K562 (cell line): ENCODE measurements at regions not wholly inside any gene's neighbourhood (a gene's known extent, or its start where the extent isn't known, plus 50 kb on each side); places are given as distances from the start of the nearest gene placed in this dataset.
A peak's percentile ranks its signal among the peaks of the same experiment; 100 is the strongest.

Source experiments
- ATAC-seq: fragments of 200-7000 bp; cut with Tn5 transposase; 3 replicates; pipeline ENCODE4 v1.9.1; 2020; ENCODE audit warnings: moderate library complexity
- BruUV-seq: library from RNA; stranded (reverse); fragments of 400-500 nt; replicated peaks from 2 replicates; lab custom pipeline; 2021; lab: Mats Ljungman, UMichigan
- CTCF ChIA-PET: fragments of 300-600 bp; formaldehyde crosslinking; extraction: SDS; loops from one replicate; lab custom pipeline; 2021; ENCODE audit warnings: low intra/inter-chr PET ratio; lab: Yijun Ruan, JAX
- POLR2A ChIA-PET: fragments of 300-600, 350-650 bp; sonication (Branson Sonifier 250); formaldehyde crosslinking; extraction: SDS; loops from one replicate; lab custom pipeline; 2021; ENCODE audit warnings: antibody characterized with exemption, inconsistent platforms; lab: Yijun Ruan, JAX
- DNase-seq, 4 experiments: peaks; one replicate each; pipeline versions ENCODE4 v3.0.0 to v3.0.0-alpha.2; 2011 to 2018; ENCODE audit warnings: low spot score in 3 of 4, mixed read lengths in 3 of 4; ENCODE audit errors: extremely low read depth in 1 of 4
- FAIRE-seq: peaks from 2 replicates; lab custom pipeline; 2011; peaks lifted over from hg19 to GRCh38; lab: Jason Lieb, UNC
- H2AFZ ChIP-seq: 2 replicates; pipeline ENCODE4 v1.6.0; 2011; ENCODE audit warnings: low read depth, low read length, control low read depth, inconsistent platforms
- H3K27ac ChIP-seq: fragments of 200-600 bp; 3 replicates; pipeline ENCODE4 v1.8.0; 2011; ENCODE audit warnings: low read depth, mild to moderate bottlenecking, control low read depth, inconsistent platforms, low read length, moderate library complexity, mixed read lengths; ENCODE audit errors: extremely low read depth
- H3K27me3 ChIP-seq, 2 experiments: fragments of 300-600 bp in 1 of 2; 2 replicates in 1 of 2; 3 replicates in 1 of 2; pipeline versions ENCODE4 v1.6.0 to v1.8.0; 2011; ENCODE audit warnings: inconsistent platforms in 2 of 2, low read length in 2 of 2, mild to moderate bottlenecking in 1 of 2, mixed read lengths in 1 of 2, moderate library complexity in 1 of 2; ENCODE audit not compliant: control insufficient read depth in 2 of 2, insufficient read depth in 2 of 2
- H3K36me3 ChIP-seq: fragments of 300-600 bp; 3 replicates; pipeline ENCODE4 v1.8.0; 2011; ENCODE audit warnings: mild to moderate bottlenecking, low read length, inconsistent platforms; ENCODE audit not compliant: control insufficient read depth, insufficient read depth
- H3K4me1 ChIP-seq, 2 experiments: fragments of 200-600 bp in 1 of 2; replicated peaks in 1 of 2; 2 replicates in 1 of 2; 3 replicates in 1 of 2; pipeline versions ENCODE4 v1.5.1 to v1.8.0; 2011; ENCODE audit warnings: inconsistent platforms in 2 of 2, low read length in 2 of 2, mild to moderate bottlenecking in 1 of 2, mixed read lengths in 1 of 2, moderate library complexity in 1 of 2; ENCODE audit not compliant: control insufficient read depth in 2 of 2, insufficient read depth in 2 of 2
- H3K4me2 ChIP-seq: 2 replicates; pipeline ENCODE4 v1.6.1; 2011; ENCODE audit warnings: low read length, control low read depth, inconsistent platforms, mixed read lengths; ENCODE audit not compliant: insufficient read depth
- H3K4me3 ChIP-seq: fragments of 200-600 bp; sonication (generic), shearing (Covaris generic); 2 replicates; pipeline ENCODE4 v1.5.1; 2016; ENCODE audit warnings: control low read depth, inconsistent platforms
- H3K79me2 ChIP-seq: fragments of 200-600 bp; 3 replicates; pipeline ENCODE4 v1.8.0; 2011; ENCODE audit warnings: low read length, inconsistent platforms; ENCODE audit not compliant: control insufficient read depth, insufficient read depth
- H3K9ac ChIP-seq, 2 experiments: 2 replicates each; pipeline versions ENCODE4 v1.6.0 to v1.6.1; 2011; ENCODE audit warnings: low read depth in 2 of 2, low read length in 2 of 2, control low read depth in 1 of 2, inconsistent platforms in 1 of 2, mild to moderate bottlenecking in 1 of 2, mixed read lengths in 1 of 2; ENCODE audit not compliant: insufficient read depth in 1 of 2
- H3K9me1 ChIP-seq: one replicate; pipeline ENCODE4 v1.6.0; 2011; ENCODE audit warnings: inconsistent platforms, mild to moderate bottlenecking, low read length, moderate library complexity; ENCODE audit not compliant: control insufficient read depth, insufficient read depth
- H3K9me3 ChIP-seq: replicated peaks from 2 replicates; pipeline ENCODE4 v1.5.1; 2011; ENCODE audit warnings: low read depth, low read length, inconsistent platforms; ENCODE audit not compliant: control insufficient read depth, insufficient read depth
- H4K20me1 ChIP-seq: replicated peaks from 2 replicates; pipeline ENCODE4 v1.6.1; 2011; ENCODE audit warnings: low read length, inconsistent platforms, mixed read lengths; ENCODE audit not compliant: control insufficient read depth, insufficient read depth
- BHLHE40 ChIP-seq: IDR thresholded peaks from 2 replicates; pipeline ENCODE4 v1.6.1; 2011; ENCODE audit warnings: low read length, improper control_type of control experiment
- CEBPG ChIP-seq, 3 experiments: fragments of 200-800 bp in 1 of 3; sonication (Bioruptor generic) in 1 of 3; sonication (generic) in 1 of 3; formaldehyde crosslinking in 1 of 3; IDR thresholded peaks in 2 of 3; conservative IDR thresholded peaks in 1 of 3; 2 replicates each; pipeline versions ENCODE4 v1.6.1 to v1.8.0; 2016 to 2022; ENCODE audit warnings: missing compliant biosample characterization in 2 of 3, missing genetic modification characterization in 2 of 3, mild to moderate bottlenecking in 1 of 3, missing genetic modification reagents in 1 of 3
- FOXJ3 ChIP-seq: sonication (generic); formaldehyde crosslinking; IDR thresholded peaks from 2 replicates; pipeline ENCODE4 v1.4.0; 2020; ENCODE audit warnings: mild to moderate bottlenecking, missing genetic modification reagents
- NFIC ChIP-seq: fragments of 450-650 bp; IDR thresholded peaks from 2 replicates; pipeline ENCODE4 v1.6.1; 2017; ENCODE audit warnings: mild to moderate bottlenecking, inconsistent platforms
- NFIX ChIP-seq: fragments of 250-450 bp; sonication (Bioruptor Pico); IDR thresholded peaks from 2 replicates; pipeline ENCODE4 v1.4.0; 2020; ENCODE audit warnings: low read depth, mild to moderate bottlenecking, moderate library complexity
- NR4A1 ChIP-seq, 2 experiments: fragments of 250-450 bp in 1 of 2; fragments of 450-650 bp in 1 of 2; sonication (Bioruptor Pico) in 1 of 2; IDR thresholded peaks; 2 replicates each; pipeline versions ENCODE4 v1.4.0 to v1.6.1; 2016 to 2020; ENCODE audit warnings: mild to moderate bottlenecking in 2 of 2, missing compliant biosample characterization in 1 of 2, missing genetic modification characterization in 1 of 2, moderate library complexity in 1 of 2
- NUFIP1 ChIP-seq: fragments of 450-650 bp; IDR thresholded peaks from 2 replicates; pipeline ENCODE4 v1.6.1; 2018; ENCODE audit not compliant: partially characterized antibody
- ZNF780A ChIP-seq: fragments of 250-450 bp; sonication (Bioruptor Pico); IDR thresholded peaks from 2 replicates; pipeline ENCODE4 v1.5.0; 2021; ENCODE audit warnings: mild to moderate bottlenecking
- WGBS: fragments of 100-300 bp; shearing (Covaris generic); methylation state at CpG from one replicate; pipeline ENCODE4 v1.1.6; 2016; ENCODE audit warnings: low coverage, mixed read lengths; ENCODE audit not compliant: insufficient coverage; ENCODE audit errors: missing lambda C conversion rate; 5-methylcytosine and 5-hydroxymethylcytosine counted together
- in situ Hi-C: fragments of 300-500 bp; cut with MboI; formaldehyde crosslinking; loops from 4 replicates; pipeline ENCODE4 v1.15.0; 2018; ENCODE audit warnings: inconsistent platforms, mixed read lengths
- intact Hi-C: fragments of 100-400 bp; cut with micrococcal nuclease; formaldehyde crosslinking; loops from 2 replicates; pipeline ENCODE4 v1.14.2; 2022
- TF ChIP-seq, protein P1 (sequence below): sonication (generic); formaldehyde crosslinking; IDR thresholded peaks from 2 replicates; pipeline ENCODE4 v1.8.0; 2022; ENCODE audit warnings: missing genetic modification reagents, mild to moderate bottlenecking, borderline replicate concordance
- TF ChIP-seq, protein P2 (sequence below): fragments of 450-650 bp; conservative IDR thresholded peaks from 2 replicates; pipeline ENCODE4 v1.6.1; 2016; ENCODE audit warnings: missing genetic modification characterization, low read depth, mild to moderate bottlenecking, control low read depth, missing compliant biosample characterization
- TF ChIP-seq, protein P3 (sequence below): IDR thresholded peaks from 2 replicates; pipeline ENCODE4 v1.6.1; 2016; ENCODE audit warnings: missing genetic modification characterization, missing compliant biosample characterization

DNA sequence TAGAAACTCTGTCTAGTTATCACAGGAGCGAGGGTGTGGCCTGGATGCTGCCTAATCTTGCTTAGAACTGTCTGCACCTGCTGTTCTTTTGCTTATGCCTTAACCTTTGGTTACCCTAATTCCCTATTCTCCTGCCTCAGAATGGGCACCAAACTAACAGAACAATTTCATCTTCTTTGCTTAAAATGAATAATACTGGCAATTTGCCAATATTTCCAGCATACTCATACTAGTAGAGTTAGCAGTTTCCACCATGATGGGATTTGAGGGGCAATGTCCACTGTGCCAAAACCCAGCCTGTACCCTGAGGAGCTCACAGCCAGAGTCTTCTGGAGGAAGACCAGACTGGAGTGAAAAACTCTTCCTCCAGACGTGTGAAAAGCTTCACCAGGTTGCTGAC is 136.4 kb downstream of the RPS29 start:
- in situ Hi-C loops, result no loop called here
- H3K4me2 ChIP-seq, result no peak overlapping the region
- no peak overlapping the region for H2AFZ ChIP-seq
- DNase-seq, result no peak
- POLR2A ChIA-PET, result no interaction called here
- no peak overlapping the region for H3K27ac ChIP-seq
- intact Hi-C loops, result no loop called here
- 0% methylated on average over 2 of the region's 2 CpGs for WGBS
- no peaks in the 10 kb centered on the region for H3K9me3 ChIP-seq
- no peak for ATAC-seq
- CTCF ChIA-PET, result no interaction called here
- H3K9ac ChIP-seq, result no peak overlapping the region
- H3K4me3 ChIP-seq, result no peak overlapping the region
- H4K20me1 ChIP-seq, result no peaks in the 10 kb centered on the region
- no peaks in the 10 kb centered on the region for H3K36me3 ChIP-seq
- no peaks in the 10 kb centered on the region for H3K9me1 ChIP-seq
- TF ChIP-seq BHLHE40 (no peak), NFIX (CRISPR knock-in tag) (peak; percentile 87), NFIC (peak; percentile 93), CEBPG (CRISPR knock-in tag; IDR thresholded peaks at IDR 0.05) (no peak), CEBPG (tag; conservative IDR thresholded peaks at IDR 0.05 in 1 of 2, IDR thresholded peaks at IDR 0.05 in 1 of 2) (no peak), NR4A1 (CRISPR knock-in tag; IDR thresholded peaks at IDR 0.05) (no peak), NR4A1 (tag; IDR thresholded peaks at IDR 0.05) (no peak), NUFIP1 (no peak), ZNF780A (CRISPR knock-in tag) (no peak), FOXJ3 (no peak)
- TF ChIP-seq, protein P1, sequence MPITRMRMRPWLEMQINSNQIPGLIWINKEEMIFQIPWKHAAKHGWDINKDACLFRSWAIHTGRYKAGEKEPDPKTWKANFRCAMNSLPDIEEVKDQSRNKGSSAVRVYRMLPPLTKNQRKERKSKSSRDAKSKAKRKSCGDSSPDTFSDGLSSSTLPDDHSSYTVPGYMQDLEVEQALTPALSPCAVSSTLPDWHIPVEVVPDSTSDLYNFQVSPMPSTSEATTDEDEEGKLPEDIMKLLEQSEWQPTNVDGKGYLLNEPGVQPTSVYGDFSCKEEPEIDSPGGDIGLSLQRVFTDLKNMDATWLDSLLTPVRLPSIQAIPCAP (CRISPR knock-in tag), result no peak
- TF ChIP-seq, protein P2, sequence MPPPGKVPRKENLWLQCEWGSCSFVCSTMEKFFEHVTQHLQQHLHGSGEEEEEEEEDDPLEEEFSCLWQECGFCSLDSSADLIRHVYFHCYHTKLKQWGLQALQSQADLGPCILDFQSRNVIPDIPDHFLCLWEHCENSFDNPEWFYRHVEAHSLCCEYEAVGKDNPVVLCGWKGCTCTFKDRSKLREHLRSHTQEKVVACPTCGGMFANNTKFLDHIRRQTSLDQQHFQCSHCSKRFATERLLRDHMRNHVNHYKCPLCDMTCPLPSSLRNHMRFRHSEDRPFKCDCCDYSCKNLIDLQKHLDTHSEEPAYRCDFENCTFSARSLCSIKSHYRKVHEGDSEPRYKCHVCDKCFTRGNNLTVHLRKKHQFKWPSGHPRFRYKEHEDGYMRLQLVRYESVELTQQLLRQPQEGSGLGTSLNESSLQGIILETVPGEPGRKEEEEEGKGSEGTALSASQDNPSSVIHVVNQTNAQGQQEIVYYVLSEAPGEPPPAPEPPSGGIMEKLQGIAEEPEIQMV (tag), result no peak
- TF ChIP-seq, protein P3, sequence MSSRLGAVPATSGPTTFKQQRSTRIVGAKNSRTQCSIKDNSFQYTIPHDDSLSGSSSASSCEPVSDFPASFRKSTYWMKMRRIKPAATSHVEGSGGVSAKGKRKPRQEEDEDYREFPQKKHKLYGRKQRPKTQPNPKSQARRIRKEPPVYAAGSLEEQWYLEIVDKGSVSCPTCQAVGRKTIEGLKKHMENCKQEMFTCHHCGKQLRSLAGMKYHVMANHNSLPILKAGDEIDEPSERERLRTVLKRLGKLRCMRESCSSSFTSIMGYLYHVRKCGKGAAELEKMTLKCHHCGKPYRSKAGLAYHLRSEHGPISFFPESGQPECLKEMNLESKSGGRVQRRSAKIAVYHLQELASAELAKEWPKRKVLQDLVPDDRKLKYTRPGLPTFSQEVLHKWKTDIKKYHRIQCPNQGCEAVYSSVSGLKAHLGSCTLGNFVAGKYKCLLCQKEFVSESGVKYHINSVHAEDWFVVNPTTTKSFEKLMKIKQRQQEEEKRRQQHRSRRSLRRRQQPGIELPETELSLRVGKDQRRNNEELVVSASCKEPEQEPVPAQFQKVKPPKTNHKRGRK (tag), result no peak
- no peaks in the 10 kb centered on the region; a peak in 1 of 5 replicates for H3K27me3 ChIP-seq
- no TSS peak for BruUV-seq
- no peaks in the 10 kb centered on the region for H3K4me1 ChIP-seq
- no peaks in the 10 kb centered on the region for H3K79me2 ChIP-seq
- no peak for FAIRE-seq
